Skeletal muscle tissue (tissue), 3 donors: ENCODE measurements at regions not wholly inside any gene's neighbourhood (a gene's known extent, or its start where the extent isn't known, plus 50 kb on each side); places are given as distances from the start of the nearest gene placed in this dataset.
A peak's percentile ranks its signal among the peaks of the same experiment; 100 is the strongest.
"Not testable (repeated sequence)": the region's sequence is repeated elsewhere in the genome, so short reads cannot be mapped to it uniquely, and the experiment has no call there.

Experiments
- H3K27ac ChIP-seq: one replicate; pipeline ENCODE4 v1.7.0; 2013; ENCODE audit warnings: mild to moderate bottlenecking, low read depth, low read length, inconsistent platforms
- H3K27me3 ChIP-seq, 3 donors: one replicate each; pipeline ENCODE4 v1.7.0; 2013; ENCODE audit warnings: low read length in 3 of 3; ENCODE audit not compliant: control insufficient read depth in 3 of 3, insufficient read depth in 3 of 3
- H3K36me3 ChIP-seq, 3 donors: one replicate each; pipeline ENCODE4 v1.7.0; 2013; ENCODE audit warnings: low read length in 3 of 3; ENCODE audit not compliant: control insufficient read depth in 3 of 3, insufficient read depth in 3 of 3
- H3K4me1 ChIP-seq, 3 donors: one replicate each; pipeline ENCODE4 v1.7.0; 2013; ENCODE audit warnings: low read length in 3 of 3, mild to moderate bottlenecking in 3 of 3; ENCODE audit not compliant: control insufficient read depth in 3 of 3, insufficient read depth in 3 of 3
- H3K4me3 ChIP-seq, 3 donors: one replicate each; pipeline ENCODE4 v1.7.0; 2013; ENCODE audit warnings: low read length in 3 of 3
- H3K9ac ChIP-seq, 3 donors: one replicate each; pipeline ENCODE4 v1.7.0; 2013; ENCODE audit warnings: low read length in 3 of 3, mild to moderate bottlenecking in 3 of 3, moderate library complexity in 2 of 3, low read depth in 1 of 3
- H3K9me3 ChIP-seq, 3 donors: one replicate each; pipeline ENCODE4 v1.7.0; 2013; ENCODE audit warnings: low read length in 3 of 3; ENCODE audit not compliant: control insufficient read depth in 3 of 3
- donor health status: Osteomylitis.

DNA sequence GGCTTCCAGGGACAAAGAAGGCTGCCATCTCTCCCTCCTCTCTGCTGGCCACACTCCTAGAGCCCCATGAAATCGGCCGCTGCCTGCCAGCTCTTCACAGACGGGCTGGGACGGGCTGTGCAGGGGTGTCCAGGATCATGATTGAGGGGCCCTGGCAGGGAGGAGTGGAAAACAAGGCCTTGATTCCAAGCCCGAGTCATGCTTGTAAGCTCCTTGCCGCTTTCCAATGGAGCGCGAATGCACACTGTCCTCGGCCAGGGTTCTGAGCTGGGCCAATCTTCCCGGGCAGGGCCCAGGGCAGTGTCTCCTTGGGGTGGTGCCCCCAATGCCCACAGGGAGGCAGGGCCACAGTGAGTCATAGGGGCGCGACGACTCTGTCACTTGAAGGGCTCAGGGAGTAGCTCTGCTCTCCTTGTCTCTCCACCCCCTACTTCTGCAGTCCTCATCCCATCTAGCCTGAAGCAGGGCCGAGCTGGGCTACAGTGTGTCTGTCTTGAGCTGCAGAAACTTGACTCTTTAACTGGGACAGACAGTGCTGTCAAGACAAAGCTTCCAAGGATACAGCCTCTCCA, 186.2 kb upstream of the SVIL start:
- Histone ChIP-seq H3K9ac (peak overlapping the region; percentile 77 to 83 (median 81)), H3K36me3 (no peaks in the 10 kb centered on the region), H3K27me3 (no peaks in the 10 kb centered on the region), H3K4me1 (peaks cover 6 to 32% (median 15%) of the 10 kb centered on the region in 3 donors), H3K9me3 (no peaks in the 10 kb centered on the region), H3K4me3 (peak overlapping the region; percentile 53 to 71 (median 66)), H3K27ac (peak overlapping the region; percentile 95)

DNA sequence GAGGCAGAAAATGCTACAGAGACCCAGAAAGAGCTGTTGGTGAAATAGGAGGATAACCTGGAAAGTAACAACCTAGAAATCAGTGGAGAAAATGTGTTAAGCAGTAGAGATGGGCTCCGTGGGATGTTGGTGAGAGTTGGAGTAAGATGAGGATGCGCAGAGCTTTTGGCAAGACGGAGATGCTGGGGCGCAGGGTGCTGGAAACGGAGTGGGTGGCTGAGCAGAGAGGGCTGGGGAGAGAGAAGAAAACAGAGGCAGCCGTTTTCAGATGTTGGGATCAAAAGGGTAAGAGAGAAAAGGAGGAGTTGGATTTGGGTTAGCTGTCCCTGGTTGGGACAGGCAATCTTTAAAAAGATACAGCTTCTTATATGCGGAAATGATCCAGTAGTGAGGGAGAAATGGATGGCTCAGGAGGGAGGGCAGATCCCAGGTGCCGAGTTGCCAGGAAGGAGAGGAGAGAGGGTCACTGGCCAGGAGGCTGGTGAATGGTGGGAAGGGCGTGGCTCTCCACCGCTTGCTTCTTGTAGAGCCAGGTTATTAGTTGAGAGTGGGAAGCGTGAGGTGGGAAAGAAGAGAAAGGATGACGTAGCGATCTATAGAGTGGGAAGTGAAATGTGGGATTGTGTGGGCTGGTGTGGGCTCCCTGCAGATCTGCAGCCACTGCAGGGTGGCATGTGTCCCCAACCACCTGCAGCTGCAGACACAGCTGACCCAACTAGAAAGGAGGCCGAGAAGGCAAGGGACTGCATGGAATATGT, 182.2 kb upstream of the SVIL start:
- Histone ChIP-seq H3K9me3 (no peaks in the 10 kb centered on the region), H3K4me3 (no peak overlapping the region), H3K36me3 (no peaks in the 10 kb centered on the region), H3K4me1 (peaks cover 22 to 38% (median 26%) of the 10 kb centered on the region in 3 donors), H3K27ac (no peak overlapping the region), H3K9ac (no peak overlapping the region), H3K27me3 (no peaks in the 10 kb centered on the region)

- no peaks in the 10 kb centered on the region for H3K27me3 ChIP-seq
- H3K9me3 ChIP-seq: no peaks in the 10 kb centered on the region
- H3K9ac ChIP-seq: no peak overlapping the region
- no peak overlapping the region for H3K27ac ChIP-seq
- H3K4me3 ChIP-seq: no peak overlapping the region
- H3K36me3 ChIP-seq: no peaks in the 10 kb centered on the region
- H3K4me1 ChIP-seq: peaks cover 24 to 45% (median 28%) of the 10 kb centered on the region in 3 donors
These were observed 180.8 kb upstream of the SVIL start for GRCh38 chr10:29815572-29815971.

DNA sequence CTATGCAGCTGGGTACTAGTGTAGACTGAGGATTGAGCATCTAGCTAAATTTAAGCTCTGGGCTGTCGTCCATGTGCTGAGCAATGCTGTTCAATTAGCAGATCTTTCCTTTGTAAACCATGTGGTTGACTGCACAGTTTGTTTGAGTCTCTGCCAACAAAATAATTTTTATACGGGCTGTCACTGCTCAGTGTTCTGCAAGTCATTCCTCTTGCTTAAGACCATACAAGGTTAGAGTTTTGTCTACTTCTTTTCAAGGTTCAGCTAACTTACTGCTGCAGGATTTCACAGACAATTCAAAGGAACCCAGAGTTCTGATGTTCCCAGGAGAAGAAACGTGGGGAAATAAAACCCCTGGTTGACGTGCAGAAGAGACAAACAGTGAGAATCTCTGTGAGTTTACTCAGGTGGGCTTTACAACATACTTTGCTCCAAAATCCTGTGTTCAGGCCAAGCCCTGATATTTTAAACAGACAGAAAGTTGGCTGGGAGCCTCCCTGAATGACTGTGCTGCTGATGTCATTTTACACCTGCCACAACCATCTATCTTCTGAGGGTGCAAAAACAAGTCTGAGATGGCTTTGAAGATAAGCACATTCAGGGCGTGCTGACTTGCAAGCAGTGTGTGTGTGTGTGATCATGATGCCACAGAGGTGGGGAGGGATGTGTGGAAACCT, 177.1 kb upstream of the SVIL start:
- Histone ChIP-seq H3K4me3 (peak overlapping the region; percentile 1 to 37 (median 34)), H3K4me1 (peaks cover 24 to 46% (median 28%) of the 10 kb centered on the region in 3 donors), H3K36me3 (no peaks in the 10 kb centered on the region), H3K27me3 (no peaks in the 10 kb centered on the region), H3K9ac (peak overlapping the region; percentile 46 to 76 (median 61)), H3K27ac (peak overlapping the region; percentile 94), H3K9me3 (no peaks in the 10 kb centered on the region)

DNA sequence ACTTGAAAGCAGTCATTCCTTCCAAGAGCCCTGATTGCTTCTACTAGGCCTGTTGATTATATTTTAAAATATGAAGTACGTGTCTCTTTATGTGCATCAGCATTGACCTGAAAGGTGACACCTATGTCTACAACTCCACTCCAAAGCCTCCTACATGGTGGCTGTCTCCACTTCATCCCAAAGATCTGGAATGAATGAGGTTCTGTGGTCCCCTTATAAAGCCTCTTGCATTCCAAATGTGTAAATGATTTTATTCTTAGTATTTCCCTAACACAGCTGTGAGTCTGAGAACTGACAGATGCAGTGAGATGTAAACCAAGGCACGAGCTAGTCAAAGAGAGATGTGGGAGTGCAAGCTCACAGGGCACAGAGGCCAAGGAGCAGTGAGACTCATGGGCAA, 176.0 kb upstream of the SVIL start:
- no peak overlapping the region for H3K9ac ChIP-seq
- peaks cover 28 to 51% (median 33%) of the 10 kb centered on the region in 3 donors for H3K4me1 ChIP-seq
- H3K27ac ChIP-seq: peak overlapping the region; percentile 94

DNA sequence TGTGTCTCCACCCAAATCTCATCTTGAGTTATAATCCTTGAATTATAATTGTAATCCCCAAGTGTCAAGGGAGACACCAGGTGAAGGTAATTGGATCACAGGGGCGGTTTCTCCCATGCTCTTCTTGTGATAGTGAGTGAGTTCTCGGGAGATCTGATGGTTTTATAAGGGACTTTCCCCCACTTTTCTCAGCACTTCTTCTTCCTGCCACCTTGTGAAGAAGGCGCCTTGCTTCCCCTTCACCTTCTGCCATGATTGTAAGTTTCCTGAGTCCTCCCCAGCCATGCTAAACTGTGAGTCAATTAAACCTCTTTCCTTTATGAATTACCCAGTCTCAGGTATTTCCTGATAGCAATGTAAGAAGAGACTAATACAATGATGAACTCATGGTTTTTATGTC, 175.5 kb upstream of the SVIL start:
- not testable (repeated sequence) for H3K27me3 ChIP-seq, H3K36me3 ChIP-seq, H3K9me3 ChIP-seq, H3K9ac ChIP-seq, H3K4me3 ChIP-seq
- Histone ChIP-seq H3K4me1 (peaks cover 34 to 57% (median 38%) of the 10 kb centered on the region in 3 donors), H3K27ac (peak overlapping the region; percentile 94)

More for the DNA sequence above, 176.0 kb upstream of the SVIL start:
- Histone ChIP-seq H3K27me3 (no peaks in the 10 kb centered on the region), H3K36me3 (no peaks in the 10 kb centered on the region), H3K4me3 (no peak overlapping the region), H3K9me3 (no peaks in the 10 kb centered on the region)

DNA sequence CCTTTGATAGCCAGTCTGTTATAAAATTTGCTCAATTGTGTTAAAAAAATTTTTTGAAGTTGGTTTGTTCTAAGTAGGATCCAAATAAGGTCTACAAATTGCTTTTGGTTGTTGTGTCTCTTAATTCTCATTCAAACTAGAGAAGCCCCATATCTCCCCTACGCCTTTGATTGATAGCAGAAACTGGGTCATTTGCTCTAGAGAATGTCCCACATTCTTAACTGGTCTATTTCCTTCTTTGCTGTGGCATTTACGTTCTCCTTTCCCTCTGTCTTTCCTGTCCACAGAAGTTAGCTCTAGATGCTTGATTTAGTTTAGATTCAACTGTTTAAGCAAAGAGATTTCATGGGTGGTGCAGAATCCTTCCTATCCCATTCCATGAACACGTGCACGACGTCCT, 174.6 kb upstream of the SVIL start:
- H3K4me3 ChIP-seq: no peak overlapping the region
- H3K36me3 ChIP-seq: no peaks in the 10 kb centered on the region
- no peaks in the 10 kb centered on the region for H3K9me3 ChIP-seq
- H3K27me3 ChIP-seq: no peaks in the 10 kb centered on the region
- H3K4me1 ChIP-seq: peaks cover 42 to 65% (median 46%) of the 10 kb centered on the region in 3 donors
- H3K27ac ChIP-seq: peak overlapping the region; percentile 27
- no peak overlapping the region for H3K9ac ChIP-seq

GRCh38 chr10:29807163-29807806, 172.5 kb upstream of the SVIL start:
- Histone ChIP-seq H3K9me3 (no peaks in the 10 kb centered on the region), H3K27ac (peak overlapping the region; percentile 91), H3K27me3 (no peaks in the 10 kb centered on the region), H3K4me3 (no peak overlapping the region), H3K9ac (peak overlapping the region in 1 of 3 donors; percentile 24), H3K4me1 (peaks cover 41 to 67% (median 46%) of the 10 kb centered on the region in 3 donors), H3K36me3 (no peaks in the 10 kb centered on the region)

DNA sequence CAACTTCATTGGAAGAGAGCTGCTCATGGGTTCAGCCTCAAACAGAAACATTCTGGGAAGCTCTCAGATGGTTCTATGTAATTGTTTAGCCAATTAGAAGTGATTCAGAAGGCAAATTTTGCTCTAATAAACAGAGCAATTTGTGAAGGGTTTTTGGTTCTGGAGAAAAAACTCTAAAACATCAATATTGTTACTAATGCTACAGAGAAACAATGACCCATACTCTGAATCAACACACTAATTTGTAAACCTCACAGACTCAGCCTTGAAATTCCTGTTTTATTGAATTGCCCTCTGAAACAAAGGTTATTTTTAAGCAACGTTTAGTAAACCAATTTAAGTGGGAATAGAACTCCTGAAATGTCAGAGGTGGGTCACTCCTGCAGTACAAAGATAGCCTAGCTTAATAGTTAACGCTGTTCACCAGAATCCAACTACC, 171.6 kb upstream of the SVIL start:
- Histone ChIP-seq H3K36me3 (no peaks in the 10 kb centered on the region), H3K9ac (peak overlapping the region in 2 of 3 donors; percentile 46 to 60), H3K27ac (peak overlapping the region; percentile 91), H3K9me3 (no peaks in the 10 kb centered on the region), H3K4me3 (no peak overlapping the region), H3K4me1 (peaks cover 32 to 58% (median 38%) of the 10 kb centered on the region in 3 donors), H3K27me3 (no peaks in the 10 kb centered on the region)
